Uterus (tissue), 3 donors: ENCODE measurements at regions not wholly inside any gene's neighbourhood (a gene's known extent, or its start where the extent isn't known, plus 50 kb on each side); places are given as distances from the start of the nearest gene placed in this dataset.
"Not testable (repeated sequence)": the region's sequence is repeated elsewhere in the genome, so short reads cannot be mapped to it uniquely, and the experiment has no call there.

Experiments
- DNase-seq, 2 donors: peaks; one replicate each; pipeline ENCODE4 v3.0.0-alpha.2; 2019 to 2020
- H3K27ac ChIP-seq, 2 donors: fragments of 200-600 bp; sonication (generic); 1 replicate in 1 of 2; 2 replicates in 1 of 2; pipeline ENCODE4 v1.5.1; 2016 to 2018
- H3K27me3 ChIP-seq, 2 donors: fragments of 200-600 bp; sonication (generic); one replicate each; pipeline ENCODE4 v1.5.1; 2018 to 2019; ENCODE audit warnings: control low read depth in 1 of 2
- H3K36me3 ChIP-seq, 2 donors: fragments of 200-600 bp; sonication (generic); one replicate each; pipeline ENCODE4 v1.5.1; 2019; ENCODE audit warnings: control low read depth in 1 of 2
- H3K4me1 ChIP-seq, 2 donors: fragments of 200-600 bp; sonication (generic); one replicate each; pipeline ENCODE4 v1.5.1; 2018 to 2019; ENCODE audit warnings: control low read depth in 1 of 2
- H3K4me3 ChIP-seq, 2 donors: fragments of 200-600 bp; sonication (generic); 1 replicate in 1 of 2; 2 replicates in 1 of 2; pipeline ENCODE4 v1.5.1; 2018 to 2019; ENCODE audit warnings: mild to moderate bottlenecking in 1 of 2
- H3K9me3 ChIP-seq, 2 donors: fragments of 200-600 bp; sonication (generic); one replicate each; pipeline ENCODE4 v1.5.1; 2019; ENCODE audit warnings: control low read depth in 1 of 2
- CTCF ChIP-seq, 4 experiments: fragments of 200-600 bp in 2 of 4; fragments of 450-650 bp in 2 of 4; sonication (generic) in 2 of 4; IDR thresholded peaks; one replicate each; pipeline ENCODE4 v1.5.1; 2016 to 2019; ENCODE audit warnings: antibody characterized with exemption in 4 of 4, mild to moderate bottlenecking in 2 of 4, moderate library complexity in 1 of 4
- POLR2A ChIP-seq, 2 donors: fragments of 450-650 bp; IDR thresholded peaks; one replicate each; pipeline ENCODE4 v1.6.1; 2016; ENCODE audit warnings: antibody characterized with exemption in 2 of 2, mild to moderate bottlenecking in 1 of 2, moderate library complexity in 1 of 2
- intact Hi-C: fragments of 100-400 bp; cut with DNase I; formaldehyde crosslinking; loops from one replicate; pipeline ENCODE4 v1.15.1; 2023; ENCODE audit warnings: low total_unique reads
- donor health status: DM: yes; HTN: yes; CAD: no.

GRCh38 chr6:97347111-97347510, 64.1 kb upstream of the MMS22L start:
- TF ChIP-seq CTCF (IDR thresholded peaks at IDR 0.05), result no peak
- TF ChIP-seq POLR2A (IDR thresholded peaks at IDR 0.05), result no peak
- no peak for DNase-seq
- no peak overlapping the region for H3K27ac ChIP-seq

GRCh38 chr6:97361286-97361685, 78.3 kb upstream of the MMS22L start:
- TF ChIP-seq CTCF (IDR thresholded peaks at IDR 0.05) (no peak), POLR2A (IDR thresholded peaks at IDR 0.05) (no peak)
- intact Hi-C loops, result no loop called here
- no peaks in the 10 kb centered on the region for H3K36me3 ChIP-seq
- no peak overlapping the region for H3K27ac ChIP-seq
- DNase-seq, result no peak
- H3K9me3 ChIP-seq, result no peaks in the 10 kb centered on the region
- no peak overlapping the region for H3K4me3 ChIP-seq
- no peaks in the 10 kb centered on the region for H3K4me1 ChIP-seq
- H3K27me3 ChIP-seq, result no peaks in the 10 kb centered on the region

More at GRCh38 chr6:97347111-97347510, 64.1 kb upstream of the MMS22L start:
- Histone ChIP-seq H3K27me3 (no peaks in the 10 kb centered on the region), H3K4me3 (no peak overlapping the region), H3K9me3 (no peaks in the 10 kb centered on the region), H3K36me3 (no peaks in the 10 kb centered on the region), H3K4me1 (no peaks in the 10 kb centered on the region)
- intact Hi-C loops, result no loop called here

GRCh38 chr6:97364327-97364726, 81.3 kb upstream of the MMS22L start:
- no peaks in the 10 kb centered on the region for H3K4me1 ChIP-seq
- H3K4me3 ChIP-seq, result no peak overlapping the region
- intact Hi-C loops, result no loop called here
- H3K27me3 ChIP-seq, result no peaks in the 10 kb centered on the region
- no peaks in the 10 kb centered on the region for H3K9me3 ChIP-seq
- H3K27ac ChIP-seq, result no peak overlapping the region
- TF ChIP-seq CTCF (IDR thresholded peaks at IDR 0.05), result no peak
- TF ChIP-seq POLR2A (IDR thresholded peaks at IDR 0.05), result no peak
- H3K36me3 ChIP-seq, result no peaks in the 10 kb centered on the region
- no peak for DNase-seq

GRCh38 chr6:97382071-97382470, 99.1 kb upstream of the MMS22L start:
- DNase-seq, H3K4me1 ChIP-seq, H3K4me3 ChIP-seq, intact Hi-C loops, H3K9me3 ChIP-seq, H3K27me3 ChIP-seq, H3K27ac ChIP-seq, H3K36me3 ChIP-seq: not testable (repeated sequence)

- H3K4me1 ChIP-seq, result no peaks in the 10 kb centered on the region
- H3K27me3 ChIP-seq, result no peaks in the 10 kb centered on the region
- H3K4me3 ChIP-seq, result no peak overlapping the region
- intact Hi-C loops, result no loop called here
- no peaks in the 10 kb centered on the region for H3K9me3 ChIP-seq
- H3K36me3 ChIP-seq, result no peaks in the 10 kb centered on the region
- TF ChIP-seq CTCF (IDR thresholded peaks at IDR 0.05) (no peak), POLR2A (IDR thresholded peaks at IDR 0.05) (no peak)
- no peak overlapping the region for H3K27ac ChIP-seq
- no peak for DNase-seq
These were observed 109.7 kb upstream of the MMS22L start for GRCh38 chr6:97392735-97393134.

- H3K27me3 ChIP-seq, result no peaks in the 10 kb centered on the region
- H3K36me3 ChIP-seq, result no peaks in the 10 kb centered on the region
- no peak overlapping the region for H3K27ac ChIP-seq
- intact Hi-C loops, result no loop called here
- TF ChIP-seq CTCF (IDR thresholded peaks at IDR 0.05) (peak; percentile 59 to 76 (median 68)), POLR2A (IDR thresholded peaks at IDR 0.05) (no peak)
- H3K4me3 ChIP-seq, result no peak overlapping the region
- no peaks in the 10 kb centered on the region for H3K9me3 ChIP-seq
- peak in 1 of 2 donors; percentile 15 for DNase-seq
- no peaks in the 10 kb centered on the region for H3K4me1 ChIP-seq
These were observed 111.2 kb upstream of the MMS22L start for GRCh38 chr6:97394160-97394748.
